Liver (tissue), 8 donors: ENCODE measurements at regions not wholly inside any gene's neighbourhood (a gene's known extent, or its start where the extent isn't known, plus 50 kb on each side); places are given as distances from the start of the nearest gene placed in this dataset.
A peak's percentile ranks its signal among the peaks of the same experiment; 100 is the strongest.

Experiments
- DNase-seq: peaks from one replicate; pipeline ENCODE4 v3.0.0-alpha.2; 2017; ENCODE audit warnings: low spot score
- H3K27ac ChIP-seq, 2 donors: one replicate each; pipeline ENCODE4 v1.7.0; 2013; ENCODE audit warnings: inconsistent platforms in 2 of 2, low read length in 2 of 2, control low read depth in 1 of 2, low read depth in 1 of 2, mild to moderate bottlenecking in 1 of 2
- H3K27me3 ChIP-seq, 4 donors: one replicate each; pipeline versions ENCODE4 v1.6.1 to v1.7.0; 2013; ENCODE audit warnings: low read length in 3 of 4, inconsistent platforms in 1 of 4, mild to moderate bottlenecking in 1 of 4, moderate library complexity in 1 of 4; ENCODE audit not compliant: control insufficient read depth in 4 of 4, insufficient read depth in 4 of 4
- H3K36me3 ChIP-seq, 4 donors: one replicate each; pipeline versions ENCODE4 v1.6.1 to v1.7.0; 2013; ENCODE audit warnings: low read length in 3 of 4, mild to moderate bottlenecking in 3 of 4, low read depth in 1 of 4, moderate library complexity in 1 of 4; ENCODE audit not compliant: control insufficient read depth in 4 of 4, insufficient read depth in 3 of 4
- H3K4me1 ChIP-seq, 4 donors: one replicate each; pipeline versions ENCODE4 v1.6.1 to v1.7.0; 2013; ENCODE audit warnings: low read length in 3 of 4, mild to moderate bottlenecking in 3 of 4, moderate library complexity in 1 of 4; ENCODE audit not compliant: control insufficient read depth in 4 of 4, insufficient read depth in 4 of 4
- H3K4me3 ChIP-seq, 3 donors: one replicate each; pipeline versions ENCODE4 v1.6.1 to v1.7.0; 2013; ENCODE audit warnings: low read length in 3 of 3, control low read depth in 1 of 3, low read depth in 1 of 3, mild to moderate bottlenecking in 1 of 3
- H3K9ac ChIP-seq, 2 donors: one replicate each; pipeline ENCODE4 v1.7.0; 2013; ENCODE audit warnings: low read length in 2 of 2, mild to moderate bottlenecking in 2 of 2, moderate library complexity in 2 of 2, control low read depth in 1 of 2, low read depth in 1 of 2
- H3K9me3 ChIP-seq, 4 donors: one replicate each; pipeline versions ENCODE4 v1.6.1 to v1.7.0; 2013; ENCODE audit warnings: low read length in 3 of 4; ENCODE audit not compliant: control insufficient read depth in 4 of 4
- ATF3 ChIP-seq: IDR thresholded peaks from 2 replicates; pipeline ENCODE4 v1.6.1; 2016; ENCODE audit warnings: antibody characterized with exemption
- CTCF ChIP-seq: fragments of 150-350 bp; IDR thresholded peaks from 2 replicates; pipeline ENCODE4 v1.5.1; 2017; ENCODE audit warnings: improper control_type of control experiment, low read depth, low read length; ENCODE audit not compliant: missing input control
- EGR1 ChIP-seq, 2 donors: IDR thresholded peaks; 2 replicates each; pipeline ENCODE4 v1.6.1; 2016 to 2018; ENCODE audit warnings: antibody characterized with exemption in 2 of 2, low read depth in 2 of 2
- FOXA2 ChIP-seq: IDR thresholded peaks from 2 replicates; pipeline ENCODE4 v1.6.1; 2016; ENCODE audit warnings: antibody characterized with exemption
- GABPA ChIP-seq, 2 donors: IDR thresholded peaks in 1 of 2; conservative IDR thresholded peaks in 1 of 2; 2 replicates each; pipeline ENCODE4 v1.6.1; 2016; ENCODE audit warnings: antibody characterized with exemption in 2 of 2, mild to moderate bottlenecking in 1 of 2, moderate library complexity in 1 of 2
- HNF4A ChIP-seq, 2 donors: conservative IDR thresholded peaks; 2 replicates each; pipeline ENCODE4 v1.6.1; 2016; ENCODE audit warnings: antibody characterized with exemption in 2 of 2, mild to moderate bottlenecking in 2 of 2
- HNF4G ChIP-seq: IDR thresholded peaks from 2 replicates; pipeline ENCODE4 v1.6.1; 2016; ENCODE audit warnings: antibody characterized with exemption
- JUND ChIP-seq, 2 donors: IDR thresholded peaks; 2 replicates each; pipeline ENCODE4 v1.6.1; 2016; ENCODE audit warnings: antibody characterized with exemption in 2 of 2
- MAX ChIP-seq: IDR thresholded peaks from 2 replicates; pipeline ENCODE4 v1.6.1; 2016; ENCODE audit warnings: antibody characterized with exemption
- NR2F2 ChIP-seq: IDR thresholded peaks from 2 replicates; pipeline ENCODE4 v1.6.1; 2016; ENCODE audit warnings: antibody characterized with exemption
- RAD21 ChIP-seq, 2 donors: IDR thresholded peaks; 2 replicates each; pipeline ENCODE4 v1.6.1; 2016; ENCODE audit warnings: antibody characterized with exemption in 2 of 2, mild to moderate bottlenecking in 2 of 2
- REST ChIP-seq: IDR thresholded peaks from 2 replicates; pipeline ENCODE4 v1.6.1; 2016; ENCODE audit warnings: antibody characterized with exemption, mild to moderate bottlenecking
- RXRA ChIP-seq, 2 donors: IDR thresholded peaks; 2 replicates each; pipeline ENCODE4 v1.6.1; 2017 to 2018; ENCODE audit warnings: antibody characterized with exemption in 2 of 2, mild to moderate bottlenecking in 1 of 2
- SP1 ChIP-seq: IDR thresholded peaks from 2 replicates; pipeline ENCODE4 v1.6.1; 2018; ENCODE audit warnings: antibody characterized with exemption, mild to moderate bottlenecking
- YY1 ChIP-seq: IDR thresholded peaks from 2 replicates; pipeline ENCODE4 v1.6.1; 2016; ENCODE audit warnings: antibody characterized with exemption, mild to moderate bottlenecking
- ZBTB33 ChIP-seq: IDR thresholded peaks from 2 replicates; pipeline ENCODE4 v1.6.1; 2016; ENCODE audit warnings: antibody characterized with exemption
- WGBS: extraction: QIAGEN DNeasy Blood & Tissue Kit; methylation state at CpG from one replicate; pipeline ENCODE4 v1.1.7; 2013; 5-methylcytosine and 5-hydroxymethylcytosine counted together
- donor health status: healthy.
- donor health status: healthy.
- donor health status: healthy.
- donor health status: healthy.
- donor health status: healthy.

GRCh38 chr16:35732046-35732810 lies 2272.8 kb downstream of the TP53TG3F start:
- Histone ChIP-seq H3K9me3 (no peaks in the 10 kb centered on the region), H3K36me3 (no peaks in the 10 kb centered on the region), H3K27me3 (no peaks in the 10 kb centered on the region), H3K27ac (no peak overlapping the region), H3K9ac (no peak overlapping the region), H3K4me3 (no peak overlapping the region), H3K4me1 (no peaks in the 10 kb centered on the region)
- 64% methylated on average over 15 of the region's 15 CpGs for WGBS
- peak; percentile 3 for DNase-seq
- no peak for TF ChIP-seq CTCF
- no peak for TF ChIP-seq YY1
- no peak for TF ChIP-seq RAD21 (IDR thresholded peaks at IDR 0.05)
- TF ChIP-seq ATF3 = no peak
- no peak for TF ChIP-seq RXRA (IDR thresholded peaks at IDR 0.05)
- no peak for TF ChIP-seq MAX
- TF ChIP-seq SP1 = no peak
- TF ChIP-seq FOXA2 = no peak
- no peak for TF ChIP-seq REST
- no peak for TF ChIP-seq EGR1 (IDR thresholded peaks at IDR 0.05; ENCODE audit: low read depth in 2 of 2)
- TF ChIP-seq ZBTB33 = no peak
- no peak for TF ChIP-seq HNF4A (conservative IDR thresholded peaks at IDR 0.05)
- TF ChIP-seq HNF4G = no peak

- no peak overlapping the region for H3K4me3 ChIP-seq
- TF ChIP-seq HNF4G (no peak), GABPA (IDR thresholded peaks at IDR 0.05 in 1 of 2, conservative IDR thresholded peaks at IDR 0.05 in 1 of 2) (no peak), NR2F2 (no peak), MAX (no peak), RAD21 (IDR thresholded peaks at IDR 0.05) (no peak), RXRA (IDR thresholded peaks at IDR 0.05) (no peak), CTCF (no peak), SP1 (no peak), YY1 (no peak), JUND (IDR thresholded peaks at IDR 0.05) (no peak), ZBTB33 (no peak), EGR1 (IDR thresholded peaks at IDR 0.05; ENCODE audit: low read depth in 2 of 2) (no peak)
- H3K27ac ChIP-seq = no peak overlapping the region
- H3K27me3 ChIP-seq = no peaks in the 10 kb centered on the region
- H3K9ac ChIP-seq = no peak overlapping the region
- WGBS = 31% methylated on average over 3 of the region's 3 CpGs
- no peaks in the 10 kb centered on the region for H3K9me3 ChIP-seq
- H3K36me3 ChIP-seq = no peaks in the 10 kb centered on the region
- peak; percentile 5 for DNase-seq
- no peaks in the 10 kb centered on the region for H3K4me1 ChIP-seq
Observed at GRCh38 chr16:35733278-35733965, 2274.0 kb downstream of the TP53TG3F start.
